Eye (tissue), 1 donor: ENCODE measurements at regions not wholly inside any gene's neighbourhood (a gene's known extent, or its start where the extent isn't known, plus 50 kb on each side); places are given as distances from the start of the nearest gene placed in this dataset.

ENCODE experiments used
- DNase-seq: peaks from one replicate; pipeline ENCODE4 v3.0.0-alpha.2; 2015

DNA sequence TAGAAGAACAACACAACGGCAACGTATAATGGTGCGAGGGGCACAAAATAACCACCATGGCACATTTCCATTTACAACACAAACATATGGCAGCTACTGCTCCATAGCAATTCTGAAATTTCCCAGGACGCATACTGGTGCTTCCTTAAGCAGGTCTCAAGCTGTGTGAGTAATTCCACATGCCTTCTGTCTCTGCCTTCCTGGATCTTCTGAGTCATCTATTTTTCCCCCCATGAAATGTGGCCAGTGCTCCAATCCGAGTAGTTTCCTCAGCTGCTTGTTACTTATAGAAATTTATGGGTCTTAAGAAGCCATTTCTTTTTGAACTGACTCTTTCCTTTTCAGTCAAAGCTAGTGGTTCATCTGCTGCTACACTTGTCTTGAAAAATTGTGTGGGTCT lies 256.6 kb upstream of the KLF6 start:
- no peak for DNase-seq

DNA sequence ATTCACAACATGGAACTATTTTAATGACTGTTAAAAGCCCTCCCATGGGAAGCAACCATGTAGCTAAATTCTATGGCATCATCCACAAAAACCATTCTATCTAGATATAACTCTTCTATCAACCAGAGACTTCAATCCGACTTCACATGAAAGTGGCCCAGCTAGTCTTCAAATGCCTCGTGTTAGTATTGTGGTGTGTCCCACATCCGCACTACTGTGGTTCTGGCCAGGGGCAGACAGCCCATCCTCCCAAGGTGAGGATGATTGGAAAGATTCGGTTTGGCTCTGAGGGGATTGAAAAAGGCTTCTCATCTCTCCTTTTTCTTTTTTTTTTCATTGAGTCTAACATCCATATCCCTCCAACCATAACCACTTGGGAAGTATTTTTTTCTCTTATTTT lies 253.0 kb upstream of the KLF6 start:
- DNase-seq = no peak

DNA sequence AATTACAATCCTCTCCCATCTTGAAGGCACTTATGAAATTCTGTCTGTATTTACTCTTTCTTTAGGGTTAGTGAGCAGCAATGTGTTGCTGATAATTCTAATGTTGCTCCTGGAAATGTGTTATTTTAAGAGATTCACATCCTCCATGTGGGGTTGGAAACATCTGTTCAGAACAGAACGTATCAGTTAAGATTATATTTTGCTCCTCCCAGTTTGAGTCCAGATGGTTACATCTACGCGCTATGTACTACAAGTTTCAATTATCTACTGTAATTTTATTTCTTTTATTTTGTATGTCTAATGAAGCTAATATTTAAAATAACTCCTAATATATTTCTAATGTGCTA lies 250.6 kb upstream of the KLF6 start:
- no peak for DNase-seq

DNA sequence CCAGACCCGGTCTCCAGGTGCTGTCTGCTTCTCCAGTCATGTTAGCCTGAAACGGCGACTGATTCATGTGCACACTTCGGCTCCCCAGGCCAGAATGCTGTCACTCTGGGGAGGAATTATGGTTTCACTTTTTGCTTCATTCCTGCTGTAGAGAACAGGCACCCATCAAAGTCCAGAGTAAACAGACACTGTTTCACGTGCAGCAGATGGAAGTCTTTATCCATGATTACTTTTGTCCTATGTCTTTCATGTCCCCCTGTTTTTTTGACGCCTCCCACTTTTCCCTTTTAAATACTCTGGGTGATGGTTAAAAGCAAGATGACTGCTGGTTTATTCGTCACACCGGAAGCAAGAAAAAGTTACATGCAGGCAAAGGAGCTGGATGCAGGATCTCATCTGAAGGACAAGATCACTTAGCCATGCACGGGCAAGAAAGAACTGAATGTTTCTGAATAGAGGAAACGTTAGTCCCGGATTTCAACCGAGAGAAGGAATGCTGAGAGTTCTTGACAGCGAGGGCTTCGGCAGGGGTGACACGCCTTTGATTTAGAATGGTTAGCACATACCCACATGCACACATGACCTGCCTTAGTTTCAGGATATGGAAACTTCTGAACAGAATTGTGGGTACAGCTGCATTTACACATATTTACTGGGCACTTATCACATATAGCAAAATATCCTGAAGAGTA lies 250.0 kb upstream of the KLF6 start:
- DNase-seq = no peak

DNA sequence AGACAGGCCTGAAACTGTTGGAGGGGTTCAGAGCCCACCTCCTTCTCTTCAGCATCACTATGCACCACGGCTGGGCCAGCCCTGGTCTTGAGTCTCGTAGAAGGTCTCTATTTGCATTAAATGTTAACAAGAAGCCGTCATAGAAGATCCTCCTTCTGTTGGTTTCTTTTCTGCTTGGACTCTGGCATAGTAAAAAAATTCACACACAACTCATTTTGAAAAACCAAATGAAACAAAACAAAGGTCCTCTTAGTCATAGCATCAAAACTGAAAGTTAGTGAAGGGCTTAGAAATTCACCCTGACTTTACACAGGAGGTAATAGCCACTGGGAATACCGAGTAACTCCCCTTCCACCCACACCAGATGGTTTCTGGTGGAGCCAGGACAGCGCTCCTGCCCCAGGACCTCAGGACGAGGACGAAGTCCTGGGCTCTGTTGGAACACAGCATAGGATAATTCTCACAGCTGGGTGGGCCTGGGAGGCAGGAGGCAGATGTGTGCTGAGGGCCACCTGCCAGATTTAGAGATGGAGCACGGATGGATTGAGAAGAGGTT lies 248.4 kb upstream of the KLF6 start:
- no peak for DNase-seq

DNA sequence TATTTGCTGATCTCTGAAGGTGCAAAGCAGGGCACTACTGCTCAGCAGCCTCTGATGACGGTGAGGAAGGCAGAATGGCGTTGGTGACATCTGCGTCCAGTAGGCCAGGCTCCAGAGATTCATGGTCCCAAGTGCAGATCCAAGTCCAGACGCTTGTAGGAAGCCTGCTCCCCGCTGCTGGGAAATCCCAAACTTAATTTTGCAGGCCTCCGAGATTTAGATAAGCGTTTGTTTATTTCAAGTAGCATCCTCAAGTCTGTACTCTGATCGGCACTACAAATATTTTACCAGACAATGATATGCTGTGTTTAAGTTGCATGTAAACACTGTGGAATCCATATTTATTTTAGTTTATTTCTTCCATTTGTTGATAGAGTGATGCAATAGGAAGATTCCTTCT lies 244.9 kb upstream of the KLF6 start:
- no peak for DNase-seq

DNA sequence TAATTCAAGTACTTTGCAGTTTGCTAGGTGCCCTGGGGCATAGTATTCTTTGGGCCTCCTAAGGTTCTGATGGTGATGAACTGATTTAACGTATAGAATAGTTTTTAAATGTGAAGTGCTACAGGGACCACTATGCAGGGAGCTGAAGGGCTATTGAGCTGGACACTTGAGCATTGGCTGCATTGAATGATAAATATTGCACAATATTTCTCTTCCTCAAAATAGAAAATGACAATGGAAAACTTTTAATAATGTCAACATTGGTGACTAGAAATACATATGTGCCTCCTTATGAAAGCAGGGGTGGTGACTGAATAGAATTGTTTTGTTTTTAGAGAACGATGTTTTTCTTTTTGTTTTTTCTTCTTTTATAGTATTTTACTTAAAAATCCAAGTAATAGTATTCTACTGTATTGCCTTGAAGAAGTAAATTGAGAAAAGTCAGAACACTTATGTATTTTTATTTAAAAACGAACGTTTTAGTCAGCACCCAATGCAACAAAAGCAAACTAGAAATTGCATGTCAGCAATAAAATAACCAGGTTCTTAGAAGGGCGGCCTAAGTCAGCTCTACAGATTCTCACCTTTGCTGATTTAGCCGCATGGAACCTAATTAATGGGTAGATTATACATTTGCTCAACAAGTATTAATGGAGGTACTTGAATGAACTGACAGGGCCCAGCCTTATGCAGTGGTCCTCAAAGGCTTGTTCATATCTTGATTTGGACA lies 244.0 kb upstream of the KLF6 start:
- no peak for DNase-seq

DNA sequence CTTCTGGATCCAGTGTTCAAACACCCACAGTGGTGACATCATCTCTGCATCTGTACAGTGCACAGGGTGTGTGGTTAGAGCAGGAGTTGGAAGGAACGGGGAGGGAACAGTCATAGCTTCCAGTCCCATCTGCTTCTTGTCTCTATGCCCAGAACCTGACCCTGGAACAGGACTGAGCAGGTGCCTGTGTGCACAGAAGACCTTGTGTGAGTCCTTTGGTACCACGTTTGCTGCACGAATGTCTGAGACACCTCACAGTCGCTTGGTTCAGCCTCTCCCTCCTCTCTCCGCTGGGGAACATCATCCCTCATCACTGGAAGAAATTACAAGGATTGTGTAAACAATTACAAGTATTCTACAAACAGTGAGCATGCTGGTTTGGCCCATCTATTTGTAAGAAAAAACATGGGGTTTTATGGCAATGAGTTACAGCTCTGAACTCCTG lies 243.0 kb upstream of the KLF6 start:
- DNase-seq = no peak

DNA sequence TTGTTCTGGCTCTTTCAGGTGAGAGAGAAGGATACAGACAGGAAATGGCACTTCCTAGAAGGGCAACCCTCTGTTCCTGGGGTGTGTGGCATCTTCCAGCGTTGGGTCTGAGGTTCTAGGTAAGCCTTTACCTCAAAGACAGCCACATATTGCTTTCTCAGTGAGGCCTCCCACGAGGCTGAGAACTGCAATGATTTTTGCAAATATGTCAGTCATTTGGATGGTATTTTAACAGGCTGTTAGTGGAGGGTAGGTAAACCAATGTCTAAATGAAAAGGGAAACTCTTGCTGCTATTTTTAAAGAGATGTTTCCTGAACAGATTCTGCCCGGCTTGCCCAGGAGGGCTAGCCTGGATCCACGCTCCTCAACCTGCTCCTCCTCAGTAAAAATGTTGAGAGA lies 240.3 kb upstream of the KLF6 start:
- no peak for DNase-seq

DNA sequence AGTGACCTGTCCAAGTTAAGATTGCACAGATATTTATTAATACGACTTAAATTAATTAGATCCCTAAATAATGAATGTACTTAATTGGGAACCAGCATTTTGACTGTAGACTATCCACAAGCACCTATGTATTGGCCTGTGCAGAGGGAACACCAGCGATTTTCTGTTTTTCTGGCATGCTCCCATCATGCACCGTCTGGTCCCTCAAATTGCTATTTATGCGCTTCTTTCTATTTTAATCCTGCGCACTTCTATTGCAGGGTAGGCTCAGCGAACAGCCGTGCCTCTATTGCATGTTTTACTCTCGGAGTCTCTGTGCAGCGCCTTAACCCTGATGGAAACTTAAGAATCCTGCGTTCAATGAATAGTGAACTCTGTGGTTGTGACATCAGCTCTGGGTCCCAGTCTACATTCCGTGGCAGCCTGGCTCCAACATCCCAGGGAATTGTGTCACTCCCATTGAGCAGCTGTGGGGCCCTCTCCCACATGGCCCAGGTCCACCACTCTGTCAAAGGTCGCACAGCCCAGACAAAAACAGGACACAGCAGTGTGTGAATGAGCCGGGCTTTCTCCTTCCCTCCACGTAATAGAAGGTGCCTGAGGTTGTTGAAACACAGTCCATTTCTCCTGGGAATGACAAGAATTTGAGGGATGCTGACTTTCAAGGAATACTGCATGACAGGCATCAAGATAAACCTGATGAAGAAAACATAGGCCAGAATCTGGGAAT lies 239.7 kb upstream of the KLF6 start:
- DNase-seq = no peak

DNA sequence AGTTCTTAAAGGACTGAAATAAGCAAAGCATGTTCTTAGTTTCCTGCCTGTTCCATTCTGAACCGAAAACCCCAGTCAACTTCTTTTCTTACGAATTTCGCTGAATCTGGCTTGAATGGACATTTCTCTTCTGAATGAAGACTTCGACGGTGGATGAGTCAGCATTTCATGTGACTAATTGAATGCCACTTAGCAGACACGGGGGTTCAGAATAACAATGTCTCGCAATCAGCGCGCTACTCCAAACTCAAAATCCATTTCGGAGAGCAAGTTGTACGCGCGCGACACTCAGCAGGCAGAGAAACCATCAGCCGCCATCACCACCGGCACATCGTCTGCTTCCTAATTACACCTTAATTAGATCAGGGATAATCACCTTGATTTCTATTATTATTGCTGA lies 239.0 kb upstream of the KLF6 start:
- peak; percentile 17 for DNase-seq

DNA sequence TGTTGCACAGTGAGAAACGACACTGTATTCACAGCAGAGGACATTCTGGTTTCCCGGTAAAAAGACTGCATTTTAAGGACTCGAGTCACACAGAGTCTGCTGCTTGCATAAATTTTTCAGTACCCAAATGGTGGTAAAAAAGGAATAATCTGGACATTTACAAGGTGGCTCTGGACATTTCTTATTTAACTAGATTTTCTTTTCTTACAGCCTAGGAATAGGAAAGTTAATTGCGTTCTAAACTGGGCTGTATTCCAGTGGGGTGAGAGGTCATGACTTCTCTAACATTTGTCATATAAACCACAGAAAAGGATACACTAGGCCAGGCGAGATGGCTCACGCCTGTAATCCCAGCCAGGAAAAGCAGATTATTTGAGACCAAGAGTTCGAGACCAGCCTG lies 237.5 kb upstream of the KLF6 start:
- DNase-seq = no peak

DNA sequence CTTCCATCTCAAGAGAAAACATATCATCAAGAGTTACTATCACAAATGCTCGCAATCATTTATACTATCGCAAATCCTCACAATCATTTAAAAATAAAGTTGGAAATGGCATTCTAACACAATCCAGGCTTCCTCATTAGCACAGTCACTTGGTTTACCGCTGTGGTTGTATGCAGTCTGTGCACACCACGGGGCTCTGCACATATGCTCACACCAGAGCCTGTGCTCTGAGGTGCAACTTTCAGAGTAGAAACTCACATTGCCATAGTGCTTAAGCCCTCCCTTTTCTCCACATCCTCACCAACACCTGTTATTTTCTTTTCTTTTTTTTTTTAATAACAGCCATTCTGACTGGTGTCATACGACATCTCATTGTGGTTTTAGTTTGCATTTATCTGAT lies 235.6 kb upstream of the KLF6 start:
- DNase-seq = no peak

DNA sequence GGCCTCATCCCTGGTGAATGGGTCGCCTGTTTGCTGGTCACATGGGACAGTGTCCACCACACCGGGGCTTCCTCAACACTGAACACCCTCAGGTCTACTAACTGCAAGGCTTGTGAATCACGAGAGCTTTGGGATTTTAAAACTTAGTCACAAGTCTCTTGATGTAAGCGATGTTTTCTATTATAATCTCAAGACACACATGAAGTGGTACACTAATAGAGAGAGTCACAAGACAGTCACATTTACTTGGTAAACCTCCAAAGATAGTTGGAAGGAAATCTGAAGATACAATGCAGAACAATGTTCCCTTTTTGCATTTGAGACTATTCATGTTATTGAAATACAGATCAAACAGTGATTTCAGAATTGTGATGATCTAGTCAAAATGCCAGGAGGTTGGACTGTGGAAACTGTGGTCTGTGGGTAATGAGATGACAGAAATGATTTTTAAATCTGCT lies 233.1 kb upstream of the KLF6 start:
- no peak for DNase-seq

DNA sequence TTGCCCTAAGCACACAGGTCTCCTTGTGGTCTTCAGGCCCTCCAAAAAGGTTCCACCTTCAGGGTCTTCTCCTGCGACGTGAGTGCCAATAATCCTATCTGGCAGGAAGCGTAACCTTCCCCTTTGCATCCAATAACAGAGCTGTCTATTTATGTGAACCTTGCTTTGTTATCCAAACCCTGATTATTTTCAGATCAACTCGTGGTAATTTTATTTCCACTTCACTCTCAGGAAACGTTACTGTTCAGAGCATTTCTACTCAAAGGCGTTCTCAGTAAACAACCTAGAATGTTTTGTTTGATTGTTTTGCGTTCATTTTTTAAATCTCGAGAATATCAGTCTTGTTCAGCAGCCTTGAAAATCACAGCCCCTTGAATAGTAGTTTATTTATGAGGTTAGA lies 232.3 kb upstream of the KLF6 start:
- DNase-seq = no peak

DNA sequence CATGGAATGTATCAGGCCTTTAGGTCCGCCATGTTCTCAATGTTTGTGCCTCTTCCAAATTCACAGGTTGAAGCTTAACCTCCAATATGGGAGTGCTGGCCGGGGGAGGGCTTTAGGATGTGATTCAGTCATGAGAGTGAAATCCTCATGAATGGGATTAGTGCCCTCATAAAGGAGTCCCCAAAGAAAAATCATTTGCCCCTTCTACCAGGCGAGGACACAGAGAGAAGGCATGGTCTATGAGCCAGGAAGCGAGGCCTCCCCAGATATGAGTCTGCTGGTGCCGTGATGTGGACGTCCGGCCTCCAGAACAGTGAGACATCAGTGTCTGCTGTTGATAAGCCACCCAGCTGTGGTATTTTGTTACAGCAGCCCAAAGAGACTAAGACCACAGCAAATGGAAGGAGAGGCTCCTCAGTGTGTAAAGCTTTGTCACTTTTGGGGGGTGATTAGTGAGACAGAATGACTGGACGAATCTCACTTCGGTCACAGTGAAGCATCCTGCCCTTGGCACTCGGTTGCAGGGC lies 231.3 kb upstream of the KLF6 start:
- no peak for DNase-seq

DNA sequence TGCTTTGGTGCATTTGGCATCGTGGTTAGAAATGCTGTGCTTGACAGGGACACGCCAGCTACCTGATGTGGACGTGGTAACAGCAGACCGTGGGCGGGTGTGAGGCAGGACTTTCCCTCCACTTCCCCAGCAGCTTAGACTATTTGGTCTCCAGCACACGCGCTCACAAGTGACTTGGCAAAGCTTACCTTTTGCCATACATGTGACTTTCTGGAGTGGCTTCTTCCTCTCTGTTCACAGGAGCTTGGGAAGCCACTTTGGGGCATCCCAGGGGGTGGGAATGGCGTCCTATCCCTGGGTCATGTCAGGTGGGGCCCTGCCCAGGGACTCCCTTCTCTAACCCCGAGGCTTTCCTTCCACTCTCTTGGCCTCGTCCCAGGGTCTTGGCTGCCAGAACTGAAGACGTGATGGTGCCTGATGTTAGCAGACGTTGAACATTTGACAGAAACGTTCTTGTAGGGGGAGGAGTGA lies 228.7 kb upstream of the KLF6 start:
- no peak for DNase-seq

DNA sequence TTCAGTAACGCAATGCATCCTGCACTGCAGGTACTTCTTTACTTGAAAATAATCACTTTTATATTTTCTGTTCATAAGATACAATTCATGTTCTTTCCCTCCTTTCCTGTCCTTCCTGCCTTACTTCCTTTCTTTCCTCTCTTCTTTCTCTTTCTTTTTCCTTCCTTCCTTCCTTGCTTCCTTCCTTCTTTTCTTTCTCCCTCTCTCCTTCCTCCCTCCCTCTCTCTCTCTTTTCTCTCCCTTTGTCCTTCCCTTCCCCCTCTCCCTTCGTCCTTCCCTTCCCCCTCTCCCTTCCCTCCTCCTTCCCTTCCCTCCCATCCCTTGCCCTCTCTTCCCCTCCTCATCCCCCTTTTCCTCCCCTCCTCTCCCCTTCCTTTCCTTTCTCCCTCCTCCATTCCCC lies 227.8 kb upstream of the KLF6 start:
- DNase-seq = no peak

DNA sequence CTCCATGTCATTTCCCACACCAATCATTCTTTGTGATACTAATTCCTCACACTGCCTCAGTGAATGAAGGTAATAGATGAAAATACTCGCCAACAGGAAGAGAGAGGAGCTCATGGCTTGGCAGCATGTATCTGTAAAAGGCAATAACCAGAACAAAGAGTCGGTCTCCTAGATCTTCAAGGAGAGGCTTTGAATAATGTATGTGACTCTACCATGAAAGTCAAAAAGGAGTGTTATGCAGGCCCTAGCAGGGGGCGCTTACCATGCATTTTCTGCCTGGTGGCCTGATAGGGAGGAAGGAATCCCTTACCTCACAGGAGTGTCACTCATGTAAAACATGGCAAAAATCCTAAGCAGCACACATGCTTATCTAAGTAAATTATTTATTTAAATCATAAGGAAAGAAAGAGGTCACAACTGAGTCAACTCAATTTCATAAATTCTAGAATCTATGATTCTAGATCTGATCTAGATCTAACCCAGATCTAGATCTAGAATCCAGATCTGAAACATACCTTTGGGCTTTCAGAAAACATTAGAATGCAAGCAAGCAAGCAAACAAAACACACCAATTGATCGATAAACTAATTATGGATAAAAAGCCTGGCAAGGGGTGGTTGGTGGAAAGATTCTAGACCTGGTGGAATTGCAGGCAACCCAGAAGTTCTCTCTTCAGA lies 226.3 kb upstream of the KLF6 start:
- DNase-seq = no peak

DNA sequence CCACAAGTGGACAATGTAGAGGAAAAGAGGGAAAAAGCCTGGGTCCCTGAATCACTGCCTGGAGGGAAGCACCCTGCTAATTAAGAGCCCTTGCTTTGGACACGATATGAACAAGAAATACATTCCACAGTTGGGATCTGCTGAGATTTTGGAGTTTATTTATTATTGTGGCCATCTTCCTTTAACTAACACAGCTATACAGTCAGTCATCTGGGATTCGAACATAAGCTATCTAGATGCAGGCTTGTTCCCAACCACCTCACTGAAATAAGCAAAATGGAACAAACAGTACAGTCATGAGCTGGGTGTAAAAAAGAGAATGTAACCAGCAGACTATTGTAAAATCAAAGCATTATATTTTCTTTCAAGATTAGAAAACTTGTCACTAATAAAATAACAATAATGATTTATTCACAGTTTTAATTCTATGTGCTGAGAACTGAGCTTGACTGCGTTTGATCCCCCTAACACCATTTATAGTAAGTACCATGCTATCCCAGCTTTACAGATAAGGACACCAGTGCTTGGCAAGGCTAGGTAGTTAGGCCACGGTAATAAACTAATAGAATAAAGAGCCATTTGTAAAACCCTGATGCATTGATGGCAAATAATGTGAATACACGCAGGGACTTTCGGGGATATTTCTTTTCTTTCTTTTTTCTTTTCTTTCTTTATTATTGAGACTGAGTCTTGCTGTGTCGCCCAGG lies 223.8 kb upstream of the KLF6 start:
- no peak for DNase-seq

DNA sequence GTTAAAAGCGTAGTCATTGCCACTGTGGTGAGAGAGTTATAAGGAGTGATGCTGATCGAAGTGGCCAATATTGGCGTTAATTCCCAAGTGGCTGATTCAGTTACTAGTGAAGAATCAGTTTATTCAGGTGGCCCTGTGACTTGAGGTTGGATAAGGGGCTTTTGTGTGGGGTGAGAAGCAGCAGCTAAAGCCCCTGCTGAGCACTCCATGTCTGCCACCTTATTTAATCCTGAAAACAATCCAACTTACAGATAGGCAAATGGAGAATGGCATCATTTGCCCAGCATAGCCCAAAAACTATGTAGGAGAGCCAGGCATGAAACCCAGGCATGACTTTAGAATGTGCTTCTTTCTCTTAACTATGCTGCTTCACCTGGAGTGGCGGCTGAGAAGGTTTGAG lies 222.8 kb upstream of the KLF6 start:
- DNase-seq = no peak

DNA sequence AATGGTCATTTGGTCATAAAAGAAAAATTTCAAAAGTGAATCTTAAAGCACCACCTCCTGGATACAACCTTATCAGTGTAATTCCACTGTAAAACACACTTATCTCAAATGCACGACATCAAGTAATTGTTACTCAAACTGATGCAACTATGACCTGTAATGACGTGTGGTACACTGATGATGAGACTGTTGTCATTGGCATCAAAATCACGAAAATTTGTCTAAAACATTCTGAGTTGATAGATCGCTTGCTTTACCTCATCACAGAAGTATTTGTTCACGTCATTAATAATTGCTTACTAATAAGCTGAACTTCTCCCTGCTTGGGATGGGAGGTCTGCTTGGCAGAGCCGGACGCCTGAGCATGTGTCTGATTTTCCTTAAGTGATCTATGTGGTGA lies 221.8 kb upstream of the KLF6 start:
- no peak for DNase-seq
